ENCODE measurements at regions not wholly inside any gene's neighbourhood (a gene's known extent, or its start where the extent isn't known, plus 50 kb on each side); places are given as distances from the start of the nearest gene placed in this dataset.
A peak's percentile ranks its signal among the peaks of the same experiment; 100 is the strongest.

DNA sequence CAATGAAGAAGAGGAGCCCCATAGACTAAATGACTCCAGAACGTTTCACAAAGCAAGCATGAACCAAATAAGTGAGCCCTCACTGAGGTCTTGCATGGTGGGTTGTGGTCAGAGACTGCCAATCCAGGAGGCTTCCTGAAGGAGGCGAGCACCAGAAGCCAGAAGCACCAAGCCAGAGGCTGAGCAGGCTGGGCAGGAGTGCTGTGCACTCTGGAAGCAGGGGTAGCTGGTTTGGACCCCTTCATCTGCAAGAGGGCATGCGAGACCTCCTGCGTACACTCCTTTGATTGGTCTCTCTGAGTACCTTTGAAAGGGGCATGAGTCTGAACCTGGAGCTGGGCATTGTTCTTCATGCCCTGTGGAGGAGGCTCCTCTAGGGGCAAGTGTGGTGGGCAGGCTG, 192.5 kb downstream of the HAUS1 start:
- no peak for DNase-seq

DNA sequence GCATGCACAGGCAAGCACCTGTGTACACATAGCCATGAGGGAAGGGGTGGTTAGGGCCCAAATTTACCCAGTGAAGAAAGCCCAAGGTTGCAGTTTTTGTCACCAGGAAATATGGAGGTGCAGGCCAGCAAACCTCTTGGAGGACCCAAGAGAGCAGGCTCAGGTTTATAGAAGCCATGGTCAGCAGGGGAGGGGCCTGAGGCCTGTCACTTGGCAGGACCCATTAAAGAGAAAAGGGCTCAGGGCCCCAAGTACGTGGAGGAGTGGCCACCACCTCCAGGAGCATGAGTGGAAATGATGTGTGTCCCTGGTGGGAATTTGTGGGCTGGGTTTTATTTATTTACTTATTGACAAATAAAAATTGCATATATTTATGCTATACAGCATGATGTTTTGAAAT, 192.9 kb downstream of the HAUS1 start:
- DNase-seq = no peak

DNA sequence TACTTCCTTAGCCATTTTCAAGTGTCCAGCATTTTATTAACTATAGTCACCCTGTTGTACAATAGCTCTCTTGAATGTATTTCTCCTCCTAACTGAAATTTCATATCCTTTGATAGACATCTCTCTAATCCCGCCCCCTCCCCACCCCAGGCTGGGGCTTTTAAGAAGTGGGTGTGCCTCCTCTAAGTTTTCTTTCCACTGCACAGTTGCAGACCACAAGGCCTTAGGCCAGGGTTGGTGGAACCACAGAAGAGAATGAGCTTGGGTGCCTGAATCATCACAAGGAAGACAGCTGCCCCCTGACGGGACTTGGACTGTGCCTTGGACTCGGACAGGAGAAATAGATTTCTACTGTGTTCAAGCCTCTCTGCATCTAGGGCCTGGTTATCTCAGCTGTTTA, 193.4 kb downstream of the HAUS1 start:
- peak in 1 of 5 donors; percentile 20 for DNase-seq

DNA sequence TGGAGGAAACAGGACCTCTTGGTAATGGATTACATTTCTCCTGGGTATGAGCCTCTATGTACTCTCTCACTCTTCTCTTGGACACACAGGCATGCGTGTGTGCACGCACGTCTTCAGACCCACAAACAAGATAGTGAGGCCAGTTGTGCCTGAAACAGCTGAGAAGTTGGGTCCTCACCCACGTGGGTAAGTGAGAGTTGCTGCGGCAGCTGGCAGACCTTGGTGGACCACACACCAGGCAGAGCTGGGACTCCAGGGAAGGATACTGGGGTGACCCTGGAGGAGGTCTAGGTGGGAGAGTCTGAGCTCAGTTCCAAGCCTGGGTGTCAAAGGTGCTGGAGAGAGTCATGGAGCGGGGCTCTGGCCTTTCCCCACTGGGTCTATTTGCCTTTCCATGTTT, 194.3 kb downstream of the HAUS1 start:
- DNase-seq = no peak

DNA sequence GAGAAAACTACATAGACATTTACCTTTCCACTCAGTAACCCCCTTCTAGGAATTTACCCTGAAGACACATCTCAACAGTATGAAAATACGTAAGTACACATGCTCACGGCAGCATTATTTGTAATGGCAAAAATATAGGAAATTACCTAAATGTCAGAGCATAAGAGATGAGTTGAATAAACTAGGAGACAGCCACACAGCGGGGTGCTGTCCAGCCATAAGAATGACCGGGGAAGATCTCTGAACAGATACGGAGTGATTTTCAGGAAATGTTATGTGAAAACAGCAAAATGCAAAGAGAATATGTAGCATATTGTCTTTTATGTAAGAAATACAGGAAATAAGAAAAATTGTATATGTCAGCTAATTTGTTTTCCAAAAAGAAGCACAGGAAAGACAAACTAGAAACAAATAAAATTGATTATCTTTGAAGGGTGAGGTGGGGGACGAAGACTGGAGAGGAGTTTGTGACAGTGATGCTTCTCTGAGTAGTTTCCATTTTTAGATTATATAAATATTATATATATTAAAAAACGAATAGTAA, 195.4 kb downstream of the HAUS1 start:
- DNase-seq = no peak

DNA sequence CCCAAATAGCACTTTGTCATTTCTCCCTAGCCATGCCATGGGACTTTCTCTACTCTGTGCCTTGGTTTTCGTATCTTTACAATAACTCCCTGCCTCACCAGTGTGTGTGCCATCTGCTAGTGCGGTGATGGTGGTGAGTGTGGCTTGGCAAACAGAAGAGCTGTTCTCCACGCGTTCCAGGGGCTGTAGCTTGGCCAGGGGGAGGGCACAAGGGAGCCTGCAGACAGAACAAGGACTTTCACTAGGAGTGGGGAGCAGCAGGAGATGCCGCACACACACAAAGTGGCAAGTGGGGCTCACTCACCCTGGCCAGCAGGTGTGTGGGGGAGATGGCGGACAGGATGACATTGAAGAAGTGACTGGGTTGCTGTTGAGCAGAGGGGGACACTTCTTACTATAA, 196.9 kb downstream of the HAUS1 start:
- no peak for DNase-seq

DNA sequence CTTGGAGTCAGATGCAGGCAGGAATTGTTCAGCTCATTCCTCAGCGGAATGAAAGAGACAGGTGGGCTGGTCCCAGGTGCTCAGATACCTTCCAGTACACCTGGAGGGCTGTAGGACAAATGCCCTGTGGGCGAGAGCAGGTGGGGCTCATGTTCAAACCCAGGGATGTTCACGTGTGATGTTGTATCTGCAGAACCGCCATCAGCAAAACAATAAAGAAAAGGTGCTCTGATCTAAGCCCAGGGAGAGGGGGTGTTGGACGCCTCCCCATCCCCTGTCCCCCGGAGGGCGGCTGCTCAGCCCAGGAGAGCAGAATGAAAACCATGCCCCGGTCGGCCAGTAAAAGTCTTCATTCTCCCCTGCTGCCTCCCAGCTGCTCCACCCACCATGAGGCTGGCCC, 197.4 kb downstream of the HAUS1 start:
- no peak for DNase-seq

DNA sequence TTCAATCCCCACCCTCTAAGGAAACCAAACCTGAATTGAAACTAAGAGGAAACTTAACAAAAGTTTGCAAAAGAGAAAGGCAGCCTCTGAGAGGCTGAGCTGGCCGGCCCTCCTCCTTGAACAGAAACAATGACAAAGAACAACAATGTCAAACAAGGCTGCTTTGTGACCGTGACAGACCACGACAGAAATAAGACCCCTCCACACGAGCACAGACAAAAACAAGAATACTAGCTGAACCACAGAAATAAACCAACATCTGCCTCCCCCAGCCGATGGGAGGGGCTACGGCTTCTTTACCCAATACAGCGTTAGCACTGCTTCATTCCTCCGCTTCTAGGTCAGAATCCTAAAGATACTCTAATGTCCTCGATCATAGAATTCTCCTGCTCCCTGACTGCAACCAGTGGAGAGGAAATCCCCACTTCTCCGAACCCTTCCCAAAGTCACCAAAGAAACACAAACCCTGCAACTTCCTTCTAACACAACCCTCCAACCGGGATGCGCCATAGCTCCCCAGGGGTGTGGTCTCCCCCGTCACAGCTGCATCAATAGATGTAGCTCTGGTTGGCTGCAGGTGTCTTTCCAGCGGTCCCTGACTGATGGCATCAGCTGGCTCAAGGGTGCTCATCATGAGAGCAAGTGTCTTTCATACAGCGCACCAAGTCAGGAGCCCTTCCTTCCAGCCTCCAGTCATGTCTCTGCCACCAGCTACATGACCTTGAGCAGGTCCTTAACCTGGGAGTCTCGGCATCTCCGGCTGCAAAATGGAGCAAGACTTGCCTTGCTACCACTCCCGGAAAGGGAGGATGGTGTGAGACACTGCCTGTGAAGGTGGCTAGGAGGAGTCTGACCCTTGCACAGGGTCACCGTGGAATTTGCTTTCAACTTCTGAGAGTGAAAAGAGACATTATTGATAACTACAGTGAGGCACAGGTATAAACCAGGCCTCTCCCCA, 198.6 kb downstream of the HAUS1 start:
- DNase-seq = no peak

DNA sequence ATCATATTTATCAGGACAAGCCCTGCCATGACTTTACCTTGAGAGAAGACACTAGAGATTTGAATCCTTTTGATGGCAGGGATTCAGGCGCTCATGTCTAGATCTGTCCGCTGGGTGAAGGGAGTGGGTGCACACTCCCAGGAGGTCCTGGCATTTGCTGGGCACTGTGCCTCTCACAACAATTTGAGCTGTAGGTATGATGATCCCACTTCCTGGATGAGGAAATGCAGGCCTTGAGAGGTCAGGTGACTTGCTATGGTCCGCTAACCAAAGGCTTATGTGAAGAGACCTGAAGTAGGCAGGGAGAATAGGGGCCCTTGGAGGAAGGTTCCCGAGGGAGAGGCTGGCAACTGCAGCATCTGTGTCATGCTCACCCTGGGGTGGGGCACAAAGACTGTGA, 206.1 kb downstream of the HAUS1 start:
- DNase-seq = no peak

DNA sequence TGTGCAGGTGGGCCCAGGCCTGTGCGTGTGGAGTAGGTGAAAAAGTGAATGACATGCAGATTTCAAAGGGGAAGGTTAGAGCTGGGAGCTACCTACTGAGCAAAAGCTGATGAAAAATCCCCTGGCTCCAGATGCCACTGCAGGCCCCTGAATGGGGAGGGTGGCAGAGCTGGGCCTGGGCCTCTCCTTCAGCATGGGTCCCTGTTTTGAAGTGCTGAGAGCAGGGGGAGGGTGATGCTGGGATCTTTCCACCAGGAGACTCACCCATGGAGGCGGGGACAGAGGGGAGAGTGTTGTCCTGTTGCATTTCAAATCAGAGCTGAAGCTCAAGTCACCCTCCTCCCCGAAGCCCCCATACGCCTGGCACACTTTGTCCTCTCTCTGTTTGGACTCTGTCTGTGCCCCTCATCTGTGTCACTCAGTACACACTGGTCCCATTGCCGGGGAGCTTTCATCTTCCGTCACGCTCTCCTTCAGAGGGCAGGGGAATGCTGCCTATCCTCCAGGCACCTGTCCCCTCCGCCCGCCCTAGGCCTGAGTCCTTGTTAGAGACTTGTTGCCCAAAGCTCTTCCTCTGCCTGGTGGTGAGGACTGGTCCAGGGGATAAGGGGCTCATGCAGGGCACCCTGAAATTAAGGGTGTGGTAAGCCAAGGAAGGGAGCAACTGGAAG, 206.6 kb downstream of the HAUS1 start:
- no peak for DNase-seq

DNA sequence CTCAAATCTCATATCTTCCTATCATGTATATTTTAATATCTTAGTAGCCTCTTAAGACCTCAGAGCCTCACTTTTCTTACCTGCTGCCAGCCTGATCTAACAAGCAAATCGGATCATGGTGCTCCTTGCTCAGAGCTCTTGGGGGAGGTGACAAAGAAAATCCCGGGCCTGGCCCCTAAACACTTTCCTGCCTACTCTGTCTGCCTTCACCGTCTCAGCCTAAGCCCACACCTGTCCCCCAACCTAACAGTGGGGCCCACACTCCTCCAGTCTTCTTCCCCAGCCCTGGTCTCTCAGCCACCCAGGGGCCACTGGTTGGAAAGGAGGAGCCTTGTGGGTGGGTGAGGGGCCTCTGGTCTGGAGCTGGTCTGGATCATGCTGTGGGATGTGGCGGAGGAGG, 207.3 kb downstream of the HAUS1 start:
- DNase-seq = no peak

DNA sequence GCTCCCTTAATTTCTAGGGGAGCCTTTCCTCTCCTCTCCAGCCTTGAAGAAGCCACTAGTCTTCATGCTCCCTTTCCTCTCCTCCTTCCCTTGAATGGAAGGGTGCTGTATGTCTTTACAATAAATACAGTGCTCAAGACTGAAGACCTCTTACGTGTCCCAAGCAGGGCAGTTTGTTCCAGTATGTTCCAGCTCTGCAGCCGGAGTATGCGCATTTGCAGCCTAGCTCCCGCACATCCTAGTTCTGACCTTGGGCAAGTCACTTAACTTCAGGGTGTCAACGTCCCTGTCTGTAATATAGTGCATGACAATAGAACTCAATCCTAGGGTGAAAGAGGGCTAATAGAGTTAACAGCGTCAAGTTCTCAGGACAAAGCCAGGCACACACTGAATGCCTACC, 208.0 kb downstream of the HAUS1 start:
- no peak for DNase-seq

DNA sequence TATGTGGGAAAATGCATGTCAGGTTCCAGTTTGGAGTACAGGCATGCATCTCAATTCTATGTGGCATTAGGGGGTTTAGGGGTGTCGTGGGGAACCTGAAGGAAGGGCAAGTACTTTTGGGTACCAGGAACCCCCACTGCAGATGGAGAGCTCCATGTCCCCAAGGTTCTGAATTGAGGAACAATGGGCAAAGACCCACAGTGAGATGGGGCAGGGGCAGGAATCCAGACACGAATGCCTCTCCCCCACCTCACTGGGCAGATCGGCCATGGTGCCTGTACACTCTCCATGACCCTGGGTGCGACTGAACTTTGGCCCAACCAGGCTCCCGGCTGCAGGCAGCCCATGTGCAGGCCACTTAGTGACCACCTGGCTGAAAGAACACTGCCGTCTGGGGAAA, 209.3 kb downstream of the HAUS1 start:
- DNase-seq = no peak

DNA sequence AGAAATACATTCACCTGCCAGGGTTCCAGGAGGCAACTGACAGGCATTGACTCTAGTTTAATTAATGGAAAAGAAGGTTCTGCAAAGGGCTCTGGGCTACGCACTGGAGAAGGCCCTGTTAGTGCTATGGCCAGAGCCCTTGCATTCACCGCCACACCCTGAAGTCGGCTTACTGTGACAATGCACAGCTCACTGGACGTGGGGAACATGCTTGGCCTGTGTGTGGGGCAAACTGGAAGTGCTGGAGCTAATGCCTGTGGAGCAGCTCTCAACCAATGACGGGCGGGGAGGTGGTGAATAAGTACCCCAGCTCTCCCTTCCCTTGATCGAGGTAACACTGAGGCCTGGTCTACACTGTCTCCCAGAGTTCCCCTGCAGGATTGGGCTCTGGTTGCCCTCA, 209.8 kb downstream of the HAUS1 start:
- DNase-seq = no peak

DNA sequence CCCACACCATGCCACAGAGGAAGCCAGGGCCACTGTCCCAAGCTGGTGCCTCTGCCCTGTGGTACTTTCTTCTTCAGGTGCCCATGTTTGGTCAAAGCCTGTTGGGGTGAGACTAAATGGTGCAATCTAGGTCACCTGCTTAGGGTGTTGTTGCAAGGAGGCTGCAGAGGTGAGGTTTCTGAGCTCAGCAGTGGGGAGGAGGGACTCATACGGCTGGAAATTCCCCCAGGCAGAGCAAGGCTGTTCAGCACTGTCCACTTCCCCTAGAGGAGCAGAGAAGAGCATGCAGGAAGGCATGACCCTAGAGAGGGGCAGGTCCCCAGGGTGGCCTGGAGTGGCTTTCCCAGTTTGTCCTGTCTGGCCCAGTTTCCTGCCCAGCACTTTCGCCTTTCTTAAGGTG, 211.0 kb downstream of the HAUS1 start:
- no peak for DNase-seq

DNA sequence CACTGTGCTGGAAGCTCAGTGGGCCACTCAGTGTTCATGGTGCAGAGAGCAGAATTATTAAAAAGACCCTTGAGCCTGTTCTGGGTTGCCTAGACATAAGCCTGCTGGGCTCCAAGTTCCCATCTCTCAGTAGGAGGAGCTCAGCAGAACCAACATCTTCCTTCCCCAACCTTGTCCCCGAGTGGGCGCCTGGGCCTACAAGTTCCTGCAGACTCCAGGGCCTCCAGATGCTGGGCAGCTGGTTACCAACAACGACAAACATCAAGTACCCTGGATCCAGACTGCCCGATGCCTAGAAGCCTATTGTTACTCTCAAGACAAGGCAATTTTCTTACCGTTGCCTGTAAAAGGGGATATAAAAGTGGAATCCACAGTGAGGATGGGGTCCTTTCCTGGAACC, 214.2 kb downstream of the HAUS1 start:
- no peak for DNase-seq

DNA sequence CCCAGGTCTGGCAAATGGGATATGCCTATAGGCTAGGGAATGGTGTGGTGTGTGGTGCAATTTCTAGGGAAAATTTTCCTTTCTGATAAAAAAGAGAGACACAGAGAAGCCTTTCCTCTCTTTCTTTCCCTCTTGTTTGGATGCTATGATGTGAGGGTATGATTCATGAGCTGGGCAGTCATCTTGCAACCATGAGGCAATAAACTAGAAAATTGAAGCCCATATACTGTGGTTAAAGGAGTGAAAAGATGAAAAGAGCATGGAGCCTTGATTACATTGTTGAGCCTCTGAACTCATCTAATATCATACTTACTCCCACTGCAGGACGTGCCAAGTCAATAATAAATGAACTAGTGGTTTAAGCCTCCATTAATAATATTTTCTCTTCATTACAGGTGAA, 215.6 kb downstream of the HAUS1 start:
- no peak for DNase-seq

DNA sequence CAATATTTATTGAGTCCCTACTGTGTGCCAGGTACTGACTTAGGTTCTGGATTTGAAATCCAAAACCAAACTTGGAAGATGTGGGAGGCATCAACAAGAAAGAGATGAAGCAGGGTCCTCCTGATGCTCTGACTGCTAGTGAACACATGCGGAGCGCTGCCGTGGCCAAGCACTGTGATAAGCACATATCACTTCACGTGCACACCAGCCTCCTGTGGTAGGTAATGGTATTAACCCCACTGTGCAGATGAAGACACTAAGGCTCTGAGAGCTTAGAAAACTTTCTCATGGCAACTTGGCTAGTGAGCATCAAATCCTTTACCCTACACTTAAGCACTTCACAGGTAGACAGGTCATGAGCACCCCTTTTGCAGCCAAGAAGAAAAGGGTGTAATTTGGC, 216.1 kb downstream of the HAUS1 start:
- no peak for DNase-seq

DNA sequence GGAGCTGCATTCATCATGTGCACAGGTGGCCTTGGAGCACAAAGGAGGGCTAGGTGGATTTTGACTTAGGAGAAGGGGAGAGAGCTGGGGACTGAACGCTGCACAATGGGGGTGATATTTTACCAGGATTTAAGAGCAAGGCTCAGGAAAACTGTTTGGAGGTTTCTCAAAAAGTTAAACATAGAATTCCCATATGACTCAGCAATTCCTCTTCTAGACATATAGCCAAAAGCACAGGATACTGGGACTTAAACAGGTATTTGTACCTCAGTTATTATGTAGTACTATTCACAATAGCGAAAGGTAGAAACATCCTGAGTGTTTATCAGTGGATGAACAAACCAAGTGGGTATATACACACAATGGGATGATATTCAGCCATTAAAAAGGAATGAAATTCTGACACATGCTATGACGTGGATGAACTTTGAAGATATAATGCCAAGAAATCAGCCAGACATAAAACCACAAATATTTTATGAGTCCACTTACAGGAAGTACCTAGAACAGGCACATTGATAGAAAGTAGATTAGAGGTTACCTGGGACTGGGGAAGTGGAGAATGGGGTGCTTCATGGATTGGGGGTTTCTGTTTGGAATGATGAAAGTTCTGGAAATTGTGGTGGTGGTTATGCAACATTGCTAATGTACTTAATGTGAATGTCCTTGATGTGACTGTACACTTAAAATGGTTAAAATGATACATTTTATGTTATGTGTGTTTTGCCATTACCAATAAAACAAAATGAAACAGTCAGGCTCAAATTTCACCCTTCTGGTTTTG, 216.9 kb downstream of the HAUS1 start:
- no peak for DNase-seq

DNA sequence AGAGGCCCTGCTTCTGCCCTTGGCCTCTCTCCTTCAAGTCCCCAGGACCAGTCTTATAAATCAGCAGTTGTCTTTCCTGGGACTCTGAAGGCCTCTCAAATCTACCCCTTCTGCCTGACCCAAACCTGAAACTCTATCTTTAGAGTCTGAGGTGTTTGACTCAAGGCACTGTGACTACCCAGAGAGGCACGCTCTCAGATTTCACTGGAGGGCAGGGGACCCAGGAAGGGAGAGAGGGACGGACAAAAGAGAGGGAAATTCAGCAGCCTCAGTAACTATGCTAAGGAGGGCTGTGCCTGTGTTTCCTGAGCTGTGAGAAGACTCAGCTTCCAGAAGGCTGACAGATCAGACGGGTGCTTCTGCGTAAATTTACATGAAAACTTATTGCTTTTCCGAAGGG, 217.8 kb downstream of the HAUS1 start:
- no peak for DNase-seq

DNA sequence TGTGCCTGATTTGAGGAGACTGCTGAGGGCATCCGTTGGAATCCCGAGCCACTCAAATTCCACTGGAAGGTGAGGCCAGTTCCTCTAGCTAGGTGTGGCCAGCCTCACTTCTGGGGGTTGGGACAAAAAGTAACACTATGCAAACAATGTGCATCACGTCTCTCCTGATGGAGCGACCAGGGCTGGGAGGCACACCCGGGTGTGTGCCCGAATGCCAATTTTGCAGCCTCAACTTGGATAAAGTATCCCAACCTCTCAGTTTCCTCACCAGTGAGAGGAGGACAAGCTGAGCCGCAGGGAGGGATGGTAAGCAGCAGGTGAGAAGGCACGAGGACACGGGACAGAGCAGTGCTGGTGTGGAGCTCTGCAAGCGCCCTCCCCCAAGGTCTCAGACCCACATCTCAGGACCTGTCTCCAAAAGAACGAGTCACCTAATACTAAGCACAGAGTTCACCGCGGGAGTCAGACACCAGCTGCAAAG, 218.3 kb downstream of the HAUS1 start:
- DNase-seq = no peak

DNA sequence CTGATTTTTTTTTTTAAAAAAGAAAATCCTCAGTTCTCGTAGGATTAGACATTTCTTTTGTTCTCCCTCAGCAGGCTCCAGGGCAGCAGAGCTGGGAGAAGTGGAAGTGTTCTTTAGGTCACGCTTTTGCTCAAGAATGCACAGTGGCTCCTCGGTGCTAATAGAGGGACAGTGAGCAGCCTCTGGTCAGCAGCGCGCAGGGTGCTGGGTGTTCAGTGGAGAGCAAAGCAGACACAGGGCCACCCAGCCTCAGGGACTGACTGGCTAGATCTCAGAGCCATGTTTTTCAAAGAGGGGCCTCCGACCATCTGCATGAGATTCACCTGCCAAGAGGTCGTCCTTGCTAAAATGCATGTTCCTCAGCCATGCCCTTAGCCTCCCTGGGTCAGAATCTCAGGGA, 218.8 kb downstream of the HAUS1 start:
- DNase-seq = no peak
